ENCODE measurements at regions not wholly inside any gene's neighbourhood (a gene's known extent, or its start where the extent isn't known, plus 50 kb on each side); places are given as distances from the start of the nearest gene placed in this dataset.

GRCh38 chr11:113564527-113565130 is 89.4 kb upstream of the DRD2 start:
- H3K4me1 Mint-ChIP-seq (ENCODE audit: low read depth): no peaks in the 10 kb centered on the region
- no peaks in the 10 kb centered on the region for H3K36me3 Mint-ChIP-seq (ENCODE audit: low read depth)
- no peaks in the 10 kb centered on the region; the same call in 1 of the 2 replicates for H3K27me3 Mint-ChIP-seq (ENCODE audit: insufficient read depth)
- no peak overlapping the region for H3K4me3 Mint-ChIP-seq
- no peak for DNase-seq
- peaks cover 28% of the 10 kb centered on the region for H3K9me3 Mint-ChIP-seq
- TF ChIP-seq CTCF (IDR thresholded peaks at IDR 0.05): no peak
- no peak overlapping the region for H3K27ac Mint-ChIP-seq

- DNase-seq: no peak
- TF ChIP-seq CTCF (IDR thresholded peaks at IDR 0.05): no peak
- H3K9me3 Mint-ChIP-seq: peaks cover 28% of the 10 kb centered on the region
- H3K4me1 Mint-ChIP-seq (ENCODE audit: low read depth): no peaks in the 10 kb centered on the region
- no peak overlapping the region for H3K4me3 Mint-ChIP-seq
- no peaks in the 10 kb centered on the region for H3K36me3 Mint-ChIP-seq (ENCODE audit: low read depth)
- no peak overlapping the region for H3K27ac Mint-ChIP-seq
- no peaks in the 10 kb centered on the region; the same call in 1 of the 2 replicates for H3K27me3 Mint-ChIP-seq (ENCODE audit: insufficient read depth)
Observed at GRCh38 chr11:113563766-113564526, 88.7 kb upstream of the DRD2 start.

DNA sequence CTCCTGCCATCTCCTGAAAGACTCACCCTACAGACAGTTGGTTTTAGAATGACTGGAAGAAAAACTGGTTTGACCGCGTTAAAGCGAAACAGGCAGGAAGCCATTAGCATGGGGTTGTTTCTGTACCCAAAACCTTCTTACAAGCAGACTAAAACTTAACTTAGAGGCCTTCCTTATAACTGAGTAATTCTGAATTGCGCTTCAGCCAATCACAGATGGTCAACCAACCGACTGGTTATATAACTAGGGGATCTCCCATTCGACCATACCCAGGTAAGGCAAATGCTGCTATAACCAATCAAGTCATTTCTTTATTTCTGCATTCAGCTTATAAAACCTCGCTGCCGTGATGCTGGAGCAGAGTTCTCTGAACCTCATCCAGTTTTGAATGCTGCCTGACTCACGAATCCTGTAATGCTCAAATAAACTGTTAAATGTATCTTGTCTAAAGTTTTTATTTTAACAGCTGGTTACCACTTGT is 87.8 kb upstream of the DRD2 start:
- Mint-ChIP-seq H3K4me3 (no peak overlapping the region), H3K36me3 (ENCODE audit: low read depth) (no peaks in the 10 kb centered on the region), H3K4me1 (ENCODE audit: low read depth) (no peaks in the 10 kb centered on the region), H3K9me3 (peaks cover 25% of the 10 kb centered on the region), H3K27ac (no peak overlapping the region), H3K27me3 (ENCODE audit: insufficient read depth) (no peaks in the 10 kb centered on the region; the same call in 1 of the 2 replicates)
- TF ChIP-seq CTCF (IDR thresholded peaks at IDR 0.05): no peak
- DNase-seq: no peak

DNA sequence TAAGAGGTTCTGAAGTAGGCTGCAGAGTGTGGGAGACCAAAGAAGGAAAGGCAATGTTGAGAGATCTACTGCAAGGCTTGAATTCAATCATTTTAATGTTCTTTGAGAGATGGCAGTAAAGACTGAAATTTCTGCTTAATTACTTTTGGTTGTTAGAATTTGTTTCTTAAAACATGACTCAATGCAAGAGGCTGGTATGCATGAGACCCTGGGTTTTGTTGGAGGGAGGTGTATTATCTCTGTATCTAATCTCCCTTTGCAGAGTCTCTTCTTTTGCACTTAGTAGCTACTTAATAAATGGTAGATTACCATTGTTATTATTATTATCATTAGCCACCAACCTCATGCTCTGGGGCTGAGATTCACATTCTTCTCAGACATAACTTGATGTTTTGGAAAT is 87.4 kb upstream of the DRD2 start:
- H3K4me3 Mint-ChIP-seq: no peak overlapping the region
- H3K27ac Mint-ChIP-seq: no peak overlapping the region
- no peaks in the 10 kb centered on the region; the same call in 1 of the 2 replicates for H3K27me3 Mint-ChIP-seq (ENCODE audit: insufficient read depth)
- H3K36me3 Mint-ChIP-seq (ENCODE audit: low read depth): no peaks in the 10 kb centered on the region
- no peak for TF ChIP-seq CTCF (IDR thresholded peaks at IDR 0.05)
- DNase-seq: no peak
- no peaks in the 10 kb centered on the region for H3K4me1 Mint-ChIP-seq (ENCODE audit: low read depth)
- H3K9me3 Mint-ChIP-seq: peaks cover 24% of the 10 kb centered on the region

DNA sequence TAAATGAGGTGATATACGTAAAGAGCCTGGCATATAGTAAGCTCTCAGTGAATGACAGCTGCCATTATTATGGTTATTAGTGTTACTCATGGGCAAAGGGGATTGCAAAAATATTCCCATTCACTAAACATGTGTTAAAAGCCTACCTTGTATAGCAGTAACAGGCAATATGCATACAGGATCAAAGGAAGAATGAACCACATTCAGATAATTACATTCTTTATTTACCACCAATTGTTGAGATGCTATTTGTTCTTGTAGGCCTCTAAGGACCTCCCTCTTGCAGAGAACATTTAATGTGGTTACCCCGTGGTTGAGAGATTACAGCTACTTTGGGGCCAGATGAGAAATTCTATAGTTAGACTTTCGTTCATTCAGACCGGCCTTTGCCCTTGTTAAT is 82.7 kb upstream of the DRD2 start:
- Mint-ChIP-seq H3K9me3 (peaks cover 19% of the 10 kb centered on the region), H3K4me1 (ENCODE audit: low read depth) (no peaks in the 10 kb centered on the region; the same call in 1 of the 2 replicates), H3K27ac (no peak overlapping the region), H3K36me3 (ENCODE audit: low read depth) (no peaks in the 10 kb centered on the region), H3K27me3 (ENCODE audit: insufficient read depth) (peaks cover 5% of the 10 kb centered on the region), H3K4me3 (no peak overlapping the region)
- no peak for DNase-seq
- no peak for TF ChIP-seq CTCF (IDR thresholded peaks at IDR 0.05)
